ENCODE measurements at regions not wholly inside any gene's neighbourhood (a gene's known extent, or its start where the extent isn't known, plus 50 kb on each side); places are given as distances from the start of the nearest gene placed in this dataset.

DNA sequence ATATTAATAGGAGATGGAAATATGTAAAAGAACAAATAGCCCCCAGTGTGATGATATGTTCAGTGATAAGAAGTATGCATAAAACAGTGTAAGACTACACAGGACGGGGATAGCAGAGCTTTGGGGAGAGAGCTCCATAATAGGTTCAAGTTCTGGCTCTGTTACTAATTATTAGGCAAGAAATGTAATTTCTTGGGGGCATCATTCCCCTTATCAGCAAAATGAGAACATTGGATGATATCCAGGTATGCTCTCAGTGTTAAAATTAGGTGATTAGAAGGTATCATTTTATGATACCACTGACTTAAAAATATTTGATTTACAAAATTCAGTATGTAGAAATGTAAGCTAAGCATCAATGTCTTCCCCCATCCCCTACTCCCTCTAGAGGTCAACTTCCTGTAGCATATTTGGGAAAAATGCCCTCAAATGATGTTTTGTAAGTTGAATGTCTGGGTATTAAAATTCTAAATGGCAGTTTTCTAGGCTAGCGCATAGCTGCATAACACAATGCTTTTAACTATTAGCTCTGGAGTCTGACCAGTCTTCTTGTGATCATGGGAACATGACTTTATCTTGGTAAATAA lies 585.7 kb upstream of the CAMK1G start:
- TF ChIP-seq ZBTB8A (tag by site-specific recombination; IDR thresholded peaks at IDR 0.05) (no peak), HOXC10 (CRISPR knock-in tag; IDR thresholded peaks at IDR 0.05) (no peak), ZNF157 (tag by site-specific recombination; IDR thresholded peaks at IDR 0.05) (no peak), CTCF (tag by site-specific recombination; IDR thresholded peaks at IDR 0.05) (no peak), ZNF664 (tag by site-specific recombination; IDR thresholded peaks at IDR 0.05) (no peak), ZNF133 (tag by site-specific recombination; IDR thresholded peaks at IDR 0.05) (no peak), ZFHX2 (tag by site-specific recombination; conservative IDR thresholded peaks at IDR 0.05) (no peak), ZNF248 (tag by site-specific recombination; IDR thresholded peaks at IDR 0.05) (no peak), ZNF571 (tag by site-specific recombination; IDR thresholded peaks at IDR 0.05) (no peak), SP2 (tag by site-specific recombination; IDR thresholded peaks at IDR 0.05) (no peak), ZNF121 (tag by site-specific recombination; IDR thresholded peaks at IDR 0.05) (no peak)
